ENCODE measurements at regions not wholly inside any gene's neighbourhood (a gene's known extent, or its start where the extent isn't known, plus 50 kb on each side); places are given as distances from the start of the nearest gene placed in this dataset.

- no peak for TF ChIP-seq CTCF (IDR thresholded peaks at IDR 0.05; ENCODE audit: insufficient read depth, low read length, poor library complexity, severe bottlenecking)
- TF ChIP-seq EZH2phosphoT487 (conservative IDR thresholded peaks at IDR 0.05; ENCODE audit: low read length): no peak
Measured at GRCh38 chr13:70644052-70644451, 535.8 kb upstream of the KLHL1 start.
